ENCODE measurements at regions not wholly inside any gene's neighbourhood (a gene's known extent, or its start where the extent isn't known, plus 50 kb on each side); places are given as distances from the start of the nearest gene placed in this dataset.

- DNase-seq = no peak
Measured at GRCh38 chr6:112744827-112745226, 397.7 kb downstream of the RFPL4B start.

GRCh38 chr6:112745765-112746164 is 398.6 kb downstream of the RFPL4B start:
- no peak for DNase-seq

- DNase-seq = no peak
Measured at GRCh38 chr6:112749673-112750072, 402.5 kb downstream of the RFPL4B start.

- DNase-seq = peak in 2 of 3 donors; percentile 4 to 43
Measured at GRCh38 chr6:112752305-112752704, 405.2 kb downstream of the RFPL4B start.

- no peak for DNase-seq
Measured at GRCh38 chr6:112752791-112753190, 405.7 kb downstream of the RFPL4B start.

GRCh38 chr6:112760831-112761230 is 413.7 kb downstream of the RFPL4B start:
- DNase-seq = no peak

- no peak for DNase-seq
Measured at GRCh38 chr6:112761740-112762139, 414.6 kb downstream of the RFPL4B start.

GRCh38 chr6:112764377-112764776 is 417.2 kb downstream of the RFPL4B start:
- DNase-seq = no peak

- no peak for DNase-seq
Measured at GRCh38 chr6:112770308-112770707, 423.2 kb downstream of the RFPL4B start.

GRCh38 chr6:112773187-112773586 is 426.1 kb downstream of the RFPL4B start:
- no peak for DNase-seq

GRCh38 chr6:112774319-112774718 is 427.2 kb downstream of the RFPL4B start:
- DNase-seq = no peak

GRCh38 chr6:112780498-112781096 is 433.5 kb downstream of the RFPL4B start:
- peak; percentile 84 to 92 (median 88) for DNase-seq

GRCh38 chr6:112781241-112781640 is 434.1 kb downstream of the RFPL4B start:
- no peak for DNase-seq

- DNase-seq = no peak
Measured at GRCh38 chr6:112785408-112785807, 438.3 kb downstream of the RFPL4B start.

GRCh38 chr6:112786801-112787200 is 439.7 kb downstream of the RFPL4B start:
- DNase-seq = no peak

- DNase-seq = no peak
Measured at GRCh38 chr6:112787371-112787770, 440.2 kb downstream of the RFPL4B start.

- no peak for DNase-seq
Measured at GRCh38 chr6:112795316-112795715, 448.2 kb downstream of the RFPL4B start.

GRCh38 chr6:112796712-112797111 is 449.6 kb downstream of the RFPL4B start:
- DNase-seq = no peak

- DNase-seq = no peak
Measured at GRCh38 chr6:112799889-112800288, 452.8 kb downstream of the RFPL4B start.

- DNase-seq = no peak
Measured at GRCh38 chr6:112800439-112800838, 453.3 kb downstream of the RFPL4B start.

- no peak for DNase-seq
Measured at GRCh38 chr6:112800916-112801315, 453.8 kb downstream of the RFPL4B start.

GRCh38 chr6:112801468-112802080 is 454.4 kb downstream of the RFPL4B start:
- DNase-seq = no peak

- no peak for DNase-seq
Measured at GRCh38 chr6:112802144-112802543, 455.0 kb downstream of the RFPL4B start.

GRCh38 chr6:112804638-112805330 is 457.7 kb downstream of the RFPL4B start:
- no peak for DNase-seq
